GM21786 (cell line): ENCODE measurements at regions not wholly inside any gene's neighbourhood (a gene's known extent, or its start where the extent isn't known, plus 50 kb on each side); places are given as distances from the start of the nearest gene placed in this dataset.
"Not testable (repeated sequence)": the region's sequence is repeated elsewhere in the genome, so short reads cannot be mapped to it uniquely, and the experiment has no call there.

ENCODE experiments used
- ATAC-seq: cut with Tn5 transposase; IDR thresholded peaks from one replicate; pipeline ENCODE4 v1.9.1; 2021; ENCODE audit not compliant: unreplicated experiment

GRCh38 chr13:76630629-76631230 is 255.5 kb downstream of the KCTD12 start:
- no peak for ATAC-seq

GRCh38 chr13:76622315-76623040 is 263.7 kb downstream of the KCTD12 start:
- no peak for ATAC-seq

GRCh38 chr13:76621705-76622104 is 264.5 kb downstream of the KCTD12 start:
- no peak for ATAC-seq

- no peak for ATAC-seq
These were observed 266.2 kb downstream of the KCTD12 start for GRCh38 chr13:76620036-76620435.

- no peak for ATAC-seq
These were observed 266.6 kb downstream of the KCTD12 start for GRCh38 chr13:76619631-76620030.

- no peak for ATAC-seq
These were observed 275.3 kb downstream of the KCTD12 start for GRCh38 chr13:76610819-76611415.

- no peak for ATAC-seq
These were observed 276.6 kb downstream of the KCTD12 start for GRCh38 chr13:76609643-76610042.

GRCh38 chr13:76607866-76608265 is 278.3 kb downstream of the KCTD12 start:
- no peak for ATAC-seq

- no peak for ATAC-seq
These were observed 286.1 kb downstream of the KCTD12 start for GRCh38 chr13:76600081-76600480.

- ATAC-seq = no peak
These were observed 288.3 kb downstream of the KCTD12 start for GRCh38 chr13:76597868-76598267.

- no peak for ATAC-seq
These were observed 290.0 kb downstream of the KCTD12 start for GRCh38 chr13:76596216-76596615.

GRCh38 chr13:76594435-76594834 is 291.8 kb downstream of the KCTD12 start:
- no peak for ATAC-seq

GRCh38 chr13:76586842-76587241 is 299.4 kb downstream of the KCTD12 start:
- no peak for ATAC-seq

- no peak for ATAC-seq
These were observed 306.5 kb downstream of the KCTD12 start for GRCh38 chr13:76579701-76580100.

- ATAC-seq = not testable (repeated sequence)
These were observed 310.6 kb downstream of the KCTD12 start for GRCh38 chr13:76575634-76576033.

GRCh38 chr13:76570510-76570971 is 315.7 kb downstream of the KCTD12 start:
- no peak for ATAC-seq

- no peak for ATAC-seq
These were observed 329.6 kb downstream of the KCTD12 start for GRCh38 chr13:76556627-76557026.

GRCh38 chr13:76552807-76553206 is 333.4 kb downstream of the KCTD12 start:
- ATAC-seq = no peak

GRCh38 chr13:76552041-76552772 is 334.0 kb downstream of the KCTD12 start:
- ATAC-seq = no peak

- no peak for ATAC-seq
These were observed 344.0 kb downstream of the KCTD12 start for GRCh38 chr13:76542176-76542575.

GRCh38 chr13:76538004-76538403 is 348.2 kb downstream of the KCTD12 start:
- ATAC-seq = no peak

- no peak for ATAC-seq
These were observed 353.0 kb downstream of the KCTD12 start for GRCh38 chr13:76533251-76533650.
